HG02610 (cell line): ENCODE measurements at regions not wholly inside any gene's neighbourhood (a gene's known extent, or its start where the extent isn't known, plus 50 kb on each side); places are given as distances from the start of the nearest gene placed in this dataset.
"Not testable (repeated sequence)": the region's sequence is repeated elsewhere in the genome, so short reads cannot be mapped to it uniquely, and the experiment has no call there.

Source experiments
- ATAC-seq: cut with Tn5 transposase; IDR thresholded peaks from one replicate; pipeline ENCODE4 v1.9.1; 2021; ENCODE audit warnings: mild to moderate bottlenecking, moderate library complexity; ENCODE audit not compliant: unreplicated experiment

GRCh38 chr3:170712798-170713197 is 126.9 kb upstream of the SLC7A14 start:
- no peak for ATAC-seq

GRCh38 chr3:170712336-170712735 is 126.5 kb upstream of the SLC7A14 start:
- no peak for ATAC-seq

- ATAC-seq = no peak
Measured at GRCh38 chr3:170711786-170712185, 125.9 kb upstream of the SLC7A14 start.

- no peak for ATAC-seq
Measured at GRCh38 chr3:170709046-170709445, 123.2 kb upstream of the SLC7A14 start.

- ATAC-seq = no peak
Measured at GRCh38 chr3:170707899-170708298, 122.0 kb upstream of the SLC7A14 start.

- no peak for ATAC-seq
Measured at GRCh38 chr3:170705131-170705530, 119.3 kb upstream of the SLC7A14 start.

GRCh38 chr3:170703121-170703588 is 117.3 kb upstream of the SLC7A14 start:
- no peak for ATAC-seq

GRCh38 chr3:170701696-170702678 is 116.1 kb upstream of the SLC7A14 start:
- no peak for ATAC-seq

GRCh38 chr3:170700054-170700404 is 114.2 kb upstream of the SLC7A14 start:
- ATAC-seq = no peak

GRCh38 chr3:170699158-170700053 is 113.5 kb upstream of the SLC7A14 start:
- no peak for ATAC-seq

GRCh38 chr3:170697908-170698307 is 112.0 kb upstream of the SLC7A14 start:
- ATAC-seq = no peak

- ATAC-seq = no peak
Measured at GRCh38 chr3:170697131-170697530, 111.3 kb upstream of the SLC7A14 start.

- no peak for ATAC-seq
Measured at GRCh38 chr3:170695486-170696064, 109.7 kb upstream of the SLC7A14 start.

- no peak for ATAC-seq
Measured at GRCh38 chr3:170692720-170693119, 106.8 kb upstream of the SLC7A14 start.

- ATAC-seq = no peak
Measured at GRCh38 chr3:170690661-170690981, 104.7 kb upstream of the SLC7A14 start.

- no peak for ATAC-seq
Measured at GRCh38 chr3:170689893-170690660, 104.2 kb upstream of the SLC7A14 start.

- ATAC-seq = no peak
Measured at GRCh38 chr3:170689296-170689829, 103.5 kb upstream of the SLC7A14 start.

- ATAC-seq = not testable (repeated sequence)
Measured at GRCh38 chr3:170688222-170688621, 102.3 kb upstream of the SLC7A14 start.

- ATAC-seq = no peak
Measured at GRCh38 chr3:170680593-170680992, 94.7 kb upstream of the SLC7A14 start.

GRCh38 chr3:170679190-170679589 is 93.3 kb upstream of the SLC7A14 start:
- no peak for ATAC-seq
